ENCODE measurements at regions not wholly inside any gene's neighbourhood (a gene's known extent, or its start where the extent isn't known, plus 50 kb on each side); places are given as distances from the start of the nearest gene placed in this dataset.

GRCh38 chr2:181130686-181131085 lies 150.3 kb downstream of the UBE2E3 start:
- no peak for TF ChIP-seq CTCF (IDR thresholded peaks at IDR 0.05)
- no peak for TF ChIP-seq POLR2A (IDR thresholded peaks at IDR 0.05)
- TF ChIP-seq POLR2AphosphoS5 (IDR thresholded peaks at IDR 0.05), result no peak
- no peak for TF ChIP-seq EP300 (IDR thresholded peaks at IDR 0.05)

Data from stomach (tissue), 4 donors.